ENCODE measurements at regions not wholly inside any gene's neighbourhood (a gene's known extent, or its start where the extent isn't known, plus 50 kb on each side); places are given as distances from the start of the nearest gene placed in this dataset.

DNA sequence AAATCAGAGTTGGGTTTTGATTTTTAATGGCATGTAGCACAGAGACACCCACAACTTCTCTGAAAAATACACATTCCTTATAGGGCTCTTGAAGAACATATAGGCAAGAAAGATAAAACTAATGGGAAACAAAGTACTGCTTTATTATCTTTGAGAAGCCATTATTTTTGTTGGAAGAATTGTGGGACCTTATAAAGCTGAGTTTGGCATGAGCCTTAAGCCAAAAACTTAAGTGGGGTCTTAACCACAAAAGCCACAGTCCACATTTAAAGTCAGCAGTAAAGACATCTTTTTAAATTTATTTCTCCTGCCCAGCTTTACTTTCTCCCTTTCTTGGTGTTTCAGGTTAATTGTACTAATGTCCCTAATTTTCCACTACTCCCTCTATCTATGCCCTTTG lies 1297.3 kb downstream of the C4orf33 start:
- no peak for DNase-seq

DNA sequence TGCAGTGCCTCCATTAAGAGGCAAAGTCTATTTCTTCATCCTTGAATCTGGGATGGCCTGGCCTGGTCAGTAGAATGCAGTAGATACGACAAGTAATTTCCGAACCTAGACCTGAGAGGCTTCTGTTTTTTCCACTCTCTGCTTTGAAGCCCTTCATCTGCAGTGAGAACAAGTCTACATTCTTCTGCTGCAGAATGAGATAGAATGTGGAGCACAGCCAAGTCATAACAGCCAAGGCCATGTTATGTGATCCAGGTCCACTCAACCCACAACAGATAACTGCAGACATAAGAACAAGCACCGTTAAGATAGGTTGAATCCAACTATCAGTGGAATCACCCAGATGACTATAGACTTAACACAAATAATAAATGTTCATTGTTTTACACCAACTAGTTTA lies 1297.7 kb downstream of the C4orf33 start:
- DNase-seq: no peak

DNA sequence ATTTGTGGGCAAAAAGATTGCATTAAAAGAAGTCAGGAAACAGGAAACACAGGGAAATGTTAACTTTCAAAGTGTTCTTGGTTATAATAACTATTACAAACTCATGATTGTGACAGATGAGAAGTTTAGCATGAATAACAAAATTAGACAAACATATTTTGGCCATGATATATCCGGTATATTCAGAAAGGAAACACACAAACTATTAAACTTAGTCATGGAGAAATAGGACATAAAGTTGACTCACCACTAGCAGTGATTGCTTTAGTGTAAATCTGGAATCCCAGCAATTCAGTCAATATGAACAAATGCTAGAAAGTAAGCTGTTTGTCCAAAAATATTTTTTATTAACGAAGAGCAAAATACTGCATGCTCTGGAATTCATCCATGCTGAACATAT lies 1299.9 kb downstream of the C4orf33 start:
- no peak for DNase-seq

DNA sequence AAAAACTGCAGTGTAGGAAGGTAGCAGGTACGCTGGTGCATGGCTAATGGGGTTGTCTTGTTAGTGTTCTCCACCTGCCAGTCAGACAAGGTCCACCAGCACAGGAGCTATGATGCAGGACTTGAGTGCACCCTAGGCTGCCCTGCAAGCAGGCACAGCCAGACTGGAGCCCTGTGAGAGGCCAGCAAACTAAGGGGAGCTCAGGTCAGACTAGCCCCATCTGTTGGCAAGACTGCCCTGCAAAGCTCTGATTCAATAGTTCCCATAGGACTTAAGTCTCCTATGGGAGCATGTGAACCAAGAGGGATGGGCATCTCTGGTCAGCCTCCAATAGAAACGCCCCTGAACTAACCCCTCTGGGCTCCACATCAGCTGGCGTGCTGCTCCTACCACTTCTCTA lies 1307.3 kb downstream of the C4orf33 start:
- DNase-seq: no peak

DNA sequence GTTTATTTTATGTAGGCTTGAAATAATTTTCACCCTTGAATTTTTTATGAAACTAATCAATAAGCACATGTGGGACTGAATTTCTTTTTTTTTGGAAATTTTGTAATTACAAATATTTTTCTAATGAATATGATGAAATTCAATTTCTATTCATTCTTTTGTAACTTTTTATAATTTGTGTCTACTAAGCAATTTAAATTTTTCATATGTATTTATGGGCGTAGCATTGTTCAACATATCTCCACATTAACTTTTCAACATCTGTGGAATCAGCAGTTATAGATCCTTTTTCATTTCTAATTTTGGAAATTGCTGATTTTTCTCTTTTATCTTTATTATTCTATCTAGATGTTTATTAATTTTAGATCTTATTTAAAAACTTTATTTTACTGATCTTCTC lies 1320.3 kb downstream of the C4orf33 start:
- no peak for DNase-seq

DNA sequence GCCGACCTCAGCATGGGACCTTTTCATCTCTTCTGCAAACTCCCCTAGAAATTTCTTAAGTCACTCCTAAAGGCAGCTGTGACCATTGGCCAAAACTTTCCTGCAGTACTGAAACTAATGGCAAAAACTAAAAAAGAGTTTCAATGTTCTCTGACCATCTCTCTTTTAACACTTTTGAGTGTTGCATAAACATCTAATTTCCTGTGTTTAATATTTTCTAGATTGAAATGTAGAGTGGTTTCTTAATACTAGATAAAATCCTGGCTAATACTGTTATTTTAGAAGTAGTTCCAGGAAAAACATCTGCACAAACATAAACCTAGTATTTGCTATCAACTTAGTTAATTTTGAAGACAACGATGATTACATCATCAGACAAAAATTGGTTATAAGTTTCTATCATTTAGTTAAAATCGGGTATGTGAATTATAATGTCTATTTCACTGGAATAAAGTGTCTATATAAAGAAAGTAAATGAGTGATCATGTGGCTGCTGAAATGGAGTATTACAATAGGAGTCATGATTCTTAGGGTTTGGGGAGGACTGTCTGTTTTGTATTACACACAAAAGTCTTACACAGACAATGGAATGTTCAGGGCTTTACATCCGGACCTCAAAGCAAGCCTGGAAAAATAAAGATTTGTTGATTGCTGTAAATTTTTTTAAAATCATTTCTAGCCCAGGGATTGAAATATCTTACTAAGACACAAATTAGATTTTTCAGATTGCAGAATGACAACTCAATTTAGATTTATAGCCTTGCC lies 1323.4 kb downstream of the C4orf33 start:
- DNase-seq: no peak

DNA sequence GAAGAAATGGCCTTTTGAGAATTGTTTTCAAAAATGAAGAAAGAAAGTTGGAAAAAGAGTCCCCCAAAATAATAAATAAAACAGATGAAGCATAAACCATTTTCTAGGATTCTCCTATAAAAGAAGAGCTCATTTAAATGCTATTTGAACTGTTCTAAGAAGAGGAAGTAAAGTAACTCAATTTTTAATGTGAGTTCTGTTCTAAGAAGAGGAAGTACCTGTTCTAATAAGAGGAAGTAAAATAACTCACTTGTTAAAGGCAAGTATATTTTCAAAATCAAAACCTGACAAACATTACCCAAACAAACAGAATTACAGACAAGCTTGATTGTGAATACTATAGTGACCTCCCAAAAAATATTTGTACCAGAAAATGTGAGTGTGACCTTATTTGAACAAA lies 1326.3 kb downstream of the C4orf33 start:
- DNase-seq: no peak

DNA sequence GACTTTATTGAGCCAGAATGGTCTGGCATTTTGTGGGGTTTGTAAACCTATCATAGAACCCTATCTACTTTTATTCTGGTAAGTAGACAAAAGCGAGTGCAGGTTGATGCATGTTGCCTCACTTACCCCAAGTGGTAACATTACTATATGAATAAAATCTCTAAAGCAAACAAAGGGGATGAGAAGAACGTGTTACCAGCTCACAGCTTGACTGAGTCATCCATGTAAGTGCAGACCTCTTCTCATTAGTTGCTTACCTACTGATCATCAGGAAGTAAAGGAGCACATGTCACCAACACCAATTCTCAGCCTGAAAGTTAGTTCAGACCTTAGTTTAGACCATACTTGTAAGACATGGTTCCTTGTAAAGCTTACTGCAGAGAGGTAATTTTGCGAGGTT lies 1328.3 kb downstream of the C4orf33 start:
- no peak for DNase-seq

DNA sequence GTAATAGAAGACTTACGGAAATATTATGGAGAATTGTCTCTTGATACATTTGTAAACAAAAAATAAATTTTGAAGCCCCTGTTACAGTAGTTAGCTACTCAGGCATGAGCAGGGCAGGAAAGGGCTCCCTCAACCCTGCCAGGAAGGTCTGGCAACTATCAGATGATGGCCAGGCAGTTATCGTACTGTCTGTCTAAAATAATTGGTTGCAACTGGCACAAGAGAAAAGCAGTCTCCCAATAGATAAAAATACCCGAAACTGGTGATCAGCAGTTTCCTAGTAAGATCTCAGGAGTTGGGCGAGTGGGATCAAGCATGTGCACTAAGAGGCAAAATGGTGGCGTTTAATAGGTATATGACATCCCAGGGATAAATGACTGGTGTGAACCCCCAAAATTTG lies 1336.3 kb downstream of the C4orf33 start:
- DNase-seq: no peak

DNA sequence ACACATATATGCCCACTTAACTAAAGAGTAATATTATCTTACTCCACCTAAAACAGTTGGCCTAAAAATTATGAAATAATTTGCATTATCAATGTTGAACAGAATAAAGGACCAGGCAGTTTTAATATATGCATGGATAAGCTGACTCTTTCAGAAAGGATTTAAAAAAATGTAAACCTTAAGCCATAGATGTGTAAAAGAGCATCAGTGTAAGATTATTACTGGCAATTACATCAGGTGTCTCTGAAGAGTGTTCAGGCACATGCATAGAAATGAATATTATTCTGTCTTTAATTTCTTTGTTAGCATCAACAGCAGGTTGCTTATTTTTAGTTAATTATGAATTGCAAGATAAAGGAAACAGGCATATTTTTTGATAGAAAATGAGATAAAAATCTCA lies 1353.8 kb downstream of the C4orf33 start:
- DNase-seq: no peak

DNA sequence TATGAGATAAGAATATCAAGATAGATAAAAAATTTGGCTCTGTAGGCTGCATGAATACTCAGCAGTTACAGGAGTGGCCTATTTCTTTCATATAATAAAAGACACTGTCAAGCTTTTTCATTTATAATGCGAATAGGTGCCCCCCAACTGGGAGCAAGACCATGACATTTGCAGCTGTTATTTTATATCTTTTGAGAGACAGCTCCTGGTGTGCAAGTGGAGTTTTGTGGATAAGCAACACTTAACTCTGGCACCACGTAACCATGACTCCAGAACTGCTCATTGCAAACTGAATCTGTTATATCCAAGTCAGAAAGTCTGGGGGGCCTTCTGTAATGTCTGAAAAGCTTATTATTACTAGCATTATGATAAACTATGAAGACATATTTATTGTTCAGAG lies 1372.4 kb downstream of the C4orf33 start:
- no peak for DNase-seq

DNA sequence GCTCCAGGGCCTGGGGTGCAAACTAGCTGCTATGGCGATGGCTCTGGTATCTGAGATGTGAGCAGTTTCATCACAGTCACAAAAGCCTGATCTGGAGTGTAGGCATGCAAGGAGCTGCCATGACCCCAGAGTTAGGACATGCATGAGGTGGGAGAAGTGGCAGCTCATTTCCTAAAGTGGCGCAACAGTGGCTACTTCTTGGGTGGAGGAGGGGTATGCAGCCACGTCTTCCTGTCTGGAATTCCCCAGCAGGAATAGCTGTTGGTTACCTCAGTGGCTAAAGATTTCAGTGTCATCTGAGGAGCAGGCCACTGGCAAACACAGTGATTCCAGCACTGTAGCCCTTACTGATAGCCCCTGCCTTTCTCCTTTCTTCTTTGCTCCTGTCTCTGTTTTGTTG lies 1382.5 kb downstream of the C4orf33 start:
- DNase-seq: peak; percentile 2

DNA sequence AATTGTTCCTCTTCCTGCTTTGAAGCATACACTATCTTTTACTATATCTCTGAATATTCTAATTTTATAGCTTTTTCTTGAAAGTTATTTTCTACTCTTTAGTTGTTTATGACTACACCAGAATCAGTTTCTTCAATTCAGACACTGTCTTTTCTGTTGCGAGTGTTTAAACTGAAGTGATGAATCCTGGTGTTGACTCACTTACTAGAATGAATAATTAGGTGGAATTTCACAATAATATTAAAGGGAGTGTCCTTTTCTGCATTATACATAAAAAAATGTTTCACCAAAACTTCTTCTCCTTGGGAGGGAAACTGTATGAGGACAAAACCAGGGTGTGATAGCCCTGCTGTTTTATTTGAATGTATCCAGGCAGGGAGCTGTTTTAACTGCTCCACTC lies 1383.1 kb downstream of the C4orf33 start:
- no peak for DNase-seq

DNA sequence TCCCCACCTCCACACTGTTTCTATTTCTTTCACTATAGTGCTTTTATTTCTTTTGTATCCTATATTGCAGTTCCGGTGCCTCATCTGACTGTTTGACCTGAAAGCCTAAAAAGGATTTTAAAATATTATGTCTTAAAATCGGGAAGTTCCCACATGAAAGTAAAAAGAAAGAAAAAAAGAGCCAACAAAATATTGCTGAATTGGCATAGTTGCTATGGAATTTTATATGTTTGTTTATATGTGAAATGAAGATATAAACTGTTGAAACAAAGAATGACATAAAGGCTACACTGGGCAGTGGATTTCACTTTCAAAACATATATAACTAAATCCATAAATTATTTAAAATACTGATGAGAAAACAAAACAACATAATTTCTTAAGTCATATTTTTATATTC lies 1383.7 kb downstream of the C4orf33 start:
- DNase-seq: no peak

DNA sequence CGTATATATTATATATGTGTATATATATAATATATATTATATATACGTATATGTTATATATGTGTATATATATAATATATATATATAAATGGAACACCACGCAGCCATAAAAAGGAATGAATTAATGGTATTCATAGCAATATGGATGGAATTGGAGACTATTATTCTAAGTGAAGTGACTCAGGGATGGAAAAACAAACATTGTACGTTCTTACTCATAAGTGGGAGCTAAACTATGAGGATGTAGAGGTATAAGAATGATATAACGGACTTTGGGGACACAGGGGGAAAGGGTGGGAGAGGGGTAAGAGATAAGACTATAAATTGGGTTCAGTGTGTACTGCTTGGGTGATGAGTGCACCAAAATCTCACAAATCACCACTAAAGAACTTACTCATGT lies 1388.9 kb downstream of the C4orf33 start:
- DNase-seq: no peak

DNA sequence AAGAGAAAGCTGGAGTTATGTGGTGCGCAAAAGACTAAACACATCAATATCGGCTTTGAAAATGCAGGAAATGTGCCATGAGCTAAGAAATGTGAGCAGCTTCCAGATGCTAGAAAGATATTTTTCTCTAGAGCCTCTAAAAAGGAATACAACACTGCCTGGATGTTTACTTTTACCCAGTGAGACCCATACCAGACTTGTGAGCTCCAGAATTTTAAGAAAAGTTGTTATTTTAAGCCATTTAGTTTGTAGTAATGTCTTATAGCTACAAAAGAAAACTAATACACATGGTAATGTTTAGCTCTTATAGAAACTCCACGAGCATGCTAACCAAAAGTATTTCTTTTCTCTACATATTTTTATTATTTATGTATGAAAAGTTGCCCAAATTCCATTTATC lies 1389.4 kb downstream of the C4orf33 start:
- no peak for DNase-seq

DNA sequence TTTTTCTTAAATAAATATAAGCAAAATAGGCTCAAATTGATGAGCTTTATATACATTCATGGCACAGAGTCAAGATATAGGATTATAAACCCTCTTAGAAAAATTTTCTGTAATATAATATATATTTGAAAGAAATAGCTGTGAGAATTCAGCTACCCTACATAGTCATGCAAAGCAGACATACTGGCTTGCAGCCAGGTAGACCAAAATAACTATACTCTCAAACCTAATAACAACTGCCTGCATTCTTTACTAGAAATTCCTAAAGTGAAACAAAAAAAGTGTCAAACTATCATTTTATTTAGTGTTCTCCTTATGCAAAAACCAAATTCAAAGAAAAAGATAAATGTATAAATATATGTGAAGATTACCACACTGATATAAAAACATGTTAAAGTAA lies 1390.2 kb downstream of the C4orf33 start:
- no peak for DNase-seq

DNA sequence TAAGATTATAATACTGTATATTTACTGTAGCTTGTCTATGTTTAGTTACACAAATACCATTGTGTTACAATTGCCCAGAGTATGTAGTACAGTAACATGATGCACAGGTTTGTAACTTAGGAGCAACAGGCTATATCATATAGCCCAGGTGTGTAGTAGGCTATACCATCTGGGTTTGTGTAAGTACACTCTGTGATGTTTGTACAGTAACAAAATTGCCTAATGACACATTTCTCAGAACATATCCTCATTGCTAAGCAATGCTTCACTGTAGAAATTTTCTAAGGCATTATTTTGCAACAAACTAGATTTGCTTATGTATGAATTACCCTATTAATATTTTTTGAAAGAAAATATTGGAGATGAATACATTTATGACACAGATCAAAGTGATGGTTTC lies 1390.9 kb downstream of the C4orf33 start:
- no peak for DNase-seq

DNA sequence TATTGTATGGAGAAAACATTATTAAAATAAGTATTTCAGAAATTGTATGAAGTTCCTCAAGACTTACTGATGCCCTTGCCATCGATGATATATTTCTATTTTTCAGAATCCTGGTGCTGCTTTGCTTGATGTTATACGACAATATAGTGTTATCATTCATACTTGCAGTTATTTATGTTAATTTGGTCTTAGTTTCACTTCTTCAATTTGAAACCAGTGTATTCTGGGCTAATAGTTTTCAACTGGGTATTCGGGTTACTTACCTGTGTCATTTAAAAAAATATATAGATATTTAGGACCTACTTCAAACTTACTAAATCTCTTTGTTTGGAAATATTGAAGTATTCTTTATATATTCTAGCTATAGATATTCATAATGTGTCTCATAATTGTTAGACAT lies 1414.7 kb downstream of the C4orf33 start:
- DNase-seq: no peak

DNA sequence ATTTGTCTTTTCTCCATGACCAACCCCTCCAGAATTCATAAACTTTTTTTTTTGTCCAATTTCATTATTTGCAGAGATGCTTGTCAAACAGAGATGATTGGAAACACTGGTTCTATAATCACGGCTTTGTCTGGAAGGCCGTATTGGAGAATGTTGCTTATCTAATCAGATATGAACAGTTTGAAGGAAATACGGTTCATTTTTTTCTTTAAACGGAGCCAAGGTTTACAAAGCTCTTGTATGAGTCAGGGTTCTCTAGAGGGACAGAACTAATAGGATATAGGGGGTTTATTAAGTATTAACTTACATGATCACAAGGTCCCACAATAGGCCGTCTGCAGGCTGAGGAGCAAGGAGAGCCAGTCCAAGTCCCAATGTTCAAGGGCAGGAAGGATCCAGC lies 1415.8 kb downstream of the C4orf33 start:
- DNase-seq: no peak

DNA sequence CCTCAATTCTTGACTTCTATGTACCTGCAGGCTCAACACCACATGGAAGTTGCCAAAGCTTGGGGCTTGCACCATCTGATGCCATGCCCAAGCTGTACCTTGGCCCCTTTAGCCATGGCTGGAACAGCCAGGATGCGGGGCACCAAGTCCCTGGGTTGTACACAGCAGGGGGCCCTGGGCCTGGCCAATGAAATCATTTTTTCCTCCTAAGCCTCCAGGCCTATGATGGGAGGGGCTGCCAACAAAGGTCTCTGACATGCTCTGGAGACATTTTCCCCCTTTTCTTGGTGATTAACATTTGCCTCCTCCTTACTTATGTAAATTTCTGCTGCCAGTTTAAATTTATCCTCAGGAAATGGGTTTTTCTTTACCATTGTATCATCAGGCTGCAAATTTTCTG lies 1428.1 kb downstream of the C4orf33 start:
- no peak for DNase-seq

DNA sequence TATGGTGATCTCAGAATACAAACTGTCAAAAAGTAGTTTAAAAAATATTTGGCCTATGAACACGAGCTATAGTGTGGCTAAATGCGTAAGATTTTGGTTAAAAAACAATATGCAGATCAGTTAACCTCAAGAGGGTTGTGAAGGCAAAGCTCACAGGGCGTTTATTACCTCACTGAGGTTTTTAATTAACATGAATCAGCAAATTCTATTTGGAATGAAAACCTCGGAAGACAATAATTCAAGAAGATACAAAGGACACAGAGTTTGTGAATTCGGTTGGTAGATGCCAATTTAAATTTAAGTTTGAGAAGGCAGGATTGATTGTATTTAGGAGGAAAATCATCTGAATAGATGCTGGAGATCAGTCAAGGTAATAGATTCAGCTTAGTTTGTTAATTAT lies 1434.6 kb downstream of the C4orf33 start:
- DNase-seq: no peak

DNA sequence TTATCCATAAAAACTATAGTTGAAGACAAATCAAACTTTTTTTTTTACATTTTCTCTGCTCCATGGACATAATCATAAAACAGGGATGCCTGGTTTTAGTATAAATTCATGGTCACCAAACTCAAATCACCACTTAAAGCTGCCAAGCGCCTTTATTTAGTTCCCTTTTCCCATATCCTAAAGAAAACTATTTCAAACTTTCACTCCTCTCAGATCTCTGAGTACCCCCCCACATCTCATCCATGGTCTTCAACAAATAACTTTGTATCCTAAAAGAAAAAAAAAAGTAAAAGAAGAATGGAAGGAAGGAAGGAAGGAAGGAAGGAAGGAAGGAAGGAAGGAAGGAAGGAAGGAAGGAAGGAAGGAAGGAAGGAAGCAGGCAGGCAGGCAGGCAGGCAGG lies 1438.7 kb downstream of the C4orf33 start:
- no peak for DNase-seq

DNA sequence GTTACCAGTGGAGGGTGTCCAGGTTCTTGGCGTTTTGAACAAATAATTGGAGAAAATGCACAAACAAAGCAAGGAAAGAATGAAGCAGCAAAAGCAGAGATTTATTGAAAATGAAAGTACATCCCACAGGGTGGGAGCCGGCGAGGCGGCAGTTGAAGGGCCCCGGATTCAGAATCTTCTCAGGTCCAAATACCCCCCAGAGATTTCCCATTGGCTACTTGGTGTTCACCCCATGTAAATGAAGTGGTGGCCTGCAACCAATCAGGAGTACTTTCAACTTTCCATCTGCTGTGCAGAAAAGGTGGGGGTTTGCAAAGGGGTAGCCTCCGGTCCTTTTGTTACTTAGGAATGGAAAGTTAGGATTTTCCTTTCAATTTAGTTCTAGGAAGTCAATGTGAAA lies 1447.0 kb downstream of the C4orf33 start:
- DNase-seq: no peak

DNA sequence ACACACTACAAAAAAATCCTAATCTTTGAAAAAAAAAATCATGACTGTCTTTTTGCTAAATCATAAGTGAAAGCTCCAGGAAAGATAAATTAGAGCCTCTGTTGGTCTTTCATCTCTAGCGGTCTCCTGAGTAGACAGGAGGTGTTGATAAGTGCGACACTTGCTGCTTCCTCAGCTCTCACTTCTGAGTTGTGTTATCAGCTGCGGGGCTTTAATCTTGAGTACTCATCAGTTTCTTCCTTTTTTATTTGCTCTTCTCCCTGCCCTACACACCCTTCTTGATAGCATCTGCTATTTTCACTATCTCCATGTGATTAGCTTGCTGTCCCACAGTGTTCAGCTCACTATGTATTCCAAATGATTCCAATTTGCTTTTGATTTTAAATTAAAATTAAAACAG lies 1449.2 kb downstream of the C4orf33 start:
- DNase-seq: no peak

DNA sequence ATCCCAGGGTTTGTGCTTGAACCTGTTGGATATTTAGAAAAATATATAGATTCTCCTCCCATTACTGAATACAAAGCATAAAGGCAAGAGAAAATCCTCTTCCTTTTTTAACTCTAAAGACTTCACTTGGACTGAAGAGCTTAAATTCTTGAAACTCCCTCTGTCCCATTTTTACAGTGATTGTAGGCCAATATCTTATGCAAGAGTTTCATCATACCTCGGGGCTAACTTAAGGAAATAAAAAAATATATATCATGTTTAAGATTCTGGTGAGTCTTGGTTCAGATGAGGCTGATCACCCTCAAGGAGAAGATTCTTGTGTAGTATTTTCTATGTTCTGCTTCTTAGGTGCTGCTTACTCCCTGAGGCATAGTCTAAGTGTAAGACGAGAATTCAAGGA lies 1449.6 kb downstream of the C4orf33 start:
- no peak for DNase-seq

Measured in inflammatory macrophage treated with lipopolysaccharide for 4 hours (primary cell).